ENCODE measurements at regions not wholly inside any gene's neighbourhood (a gene's known extent, or its start where the extent isn't known, plus 50 kb on each side); places are given as distances from the start of the nearest gene placed in this dataset.

- BruUV-seq (replicated peaks) = no TSS peak
- Histone ChIP-seq H3K4me3 (replicated peaks in 1 of 3; ENCODE audit: insufficient read depth in 1 of 3, low read depth in 1 of 3, low read length in 3 of 3) (no peak overlapping the region), H3K9ac (replicated peaks; ENCODE audit: extremely low read depth, insufficient read depth, low read length) (no peak overlapping the region), H2AFZ (ENCODE audit: low read depth, low read length) (no peak overlapping the region), H3K27ac (ENCODE audit: insufficient read depth, low read depth, low read length) (no peak overlapping the region), H3K36me3 (ENCODE audit: control insufficient read depth in 2 of 2, extremely low read depth in 1 of 2, insufficient read depth in 2 of 2, low read length in 2 of 2) (no peaks in the 10 kb centered on the region), H3K4me2 (ENCODE audit: insufficient read depth, low read length) (no peak overlapping the region), H3K4me1 (ENCODE audit: control insufficient read depth, extremely low read depth, insufficient read depth, low read length) (no peaks in the 10 kb centered on the region), H3K9me3 (replicated peaks; ENCODE audit: control insufficient read depth, insufficient read depth, low read length) (peaks cover 2% of the 10 kb centered on the region), H3K27me3 (ENCODE audit: control insufficient read depth in 2 of 2, insufficient read depth in 2 of 2, low read length in 2 of 2) (no peaks in the 10 kb centered on the region), H3K9me1 (replicated peaks; ENCODE audit: control insufficient read depth, extremely low read depth, insufficient read depth, low read length) (no peaks in the 10 kb centered on the region), H4K20me1 (replicated peaks; ENCODE audit: control insufficient read depth, extremely low read depth, insufficient read depth, low read length) (no peaks in the 10 kb centered on the region), H3K79me2 (ENCODE audit: control insufficient read depth, insufficient read depth, low read length) (no peaks in the 10 kb centered on the region)
- no peak for DNase-seq (ENCODE audit: low read depth, low spot score)
- dilution Hi-C loops (cut with MboI; ENCODE audit: extremely low pct_ligation_motif_present, low sequenced_read_pairs) = no loop called here
- TF ChIP-seq FOS (IDR thresholded peaks at IDR 0.05; ENCODE audit: borderline replicate concordance, insufficient read depth, low read length) (no peak), EZH2 (IDR thresholded peaks at IDR 0.05; ENCODE audit: borderline replicate concordance, low read depth, low read length, severe bottlenecking) (no peak), JUN (IDR thresholded peaks at IDR 0.05; ENCODE audit: borderline replicate concordance, insufficient read depth, insufficient read length, low read depth) (no peak), POLR2A (IDR thresholded peaks at IDR 0.05; ENCODE audit: low read depth, low read length) (no peak), MAX (IDR thresholded peaks at IDR 0.05; ENCODE audit: insufficient read depth, insufficient read length) (no peak), GATA2 (IDR thresholded peaks at IDR 0.05; ENCODE audit: insufficient read depth, insufficient read length, low read depth, low read length) (no peak)
- CTCF ChIA-PET = no interaction called here
- no peak for FAIRE-seq
- POLR2A ChIA-PET = no interaction called here
- intact Hi-C loops (cut with micrococcal nuclease) = no loop called here
Measured at GRCh38 chr13:108375034-108375433, 105.5 kb downstream of the TNFSF13B start.

- Histone ChIP-seq H3K27me3 (ENCODE audit: control insufficient read depth in 2 of 2, insufficient read depth in 2 of 2, low read length in 2 of 2) (no peaks in the 10 kb centered on the region), H3K9ac (replicated peaks; ENCODE audit: extremely low read depth, insufficient read depth, low read length) (no peak overlapping the region), H3K27ac (ENCODE audit: insufficient read depth, low read depth, low read length) (no peak overlapping the region), H3K9me3 (replicated peaks; ENCODE audit: control insufficient read depth, insufficient read depth, low read length) (peaks cover 2% of the 10 kb centered on the region), H3K4me1 (ENCODE audit: control insufficient read depth, extremely low read depth, insufficient read depth, low read length) (no peaks in the 10 kb centered on the region), H3K4me3 (replicated peaks in 1 of 3; ENCODE audit: insufficient read depth in 1 of 3, low read depth in 1 of 3, low read length in 3 of 3) (no peak overlapping the region), H3K4me2 (ENCODE audit: insufficient read depth, low read length) (no peak overlapping the region), H3K36me3 (ENCODE audit: control insufficient read depth in 2 of 2, extremely low read depth in 1 of 2, insufficient read depth in 2 of 2, low read length in 2 of 2) (no peaks in the 10 kb centered on the region), H4K20me1 (replicated peaks; ENCODE audit: control insufficient read depth, extremely low read depth, insufficient read depth, low read length) (no peaks in the 10 kb centered on the region), H2AFZ (ENCODE audit: low read depth, low read length) (no peak overlapping the region), H3K9me1 (replicated peaks; ENCODE audit: control insufficient read depth, extremely low read depth, insufficient read depth, low read length) (no peaks in the 10 kb centered on the region), H3K79me2 (ENCODE audit: control insufficient read depth, insufficient read depth, low read length) (no peaks in the 10 kb centered on the region)
- dilution Hi-C loops (cut with MboI; ENCODE audit: extremely low pct_ligation_motif_present, low sequenced_read_pairs) = no loop called here
- BruUV-seq (replicated peaks) = no TSS peak
- intact Hi-C loops (cut with micrococcal nuclease) = no loop called here
- TF ChIP-seq EZH2 (IDR thresholded peaks at IDR 0.05; ENCODE audit: borderline replicate concordance, low read depth, low read length, severe bottlenecking) = no peak
- no peak for TF ChIP-seq CTCF (IDR thresholded peaks at IDR 0.05; ENCODE audit: extremely low read depth in 1 of 2, insufficient read depth in 1 of 2, low read depth in 1 of 2, low read length in 2 of 2)
- DNase-seq (ENCODE audit: low read depth, low spot score) (no peak), FAIRE-seq (no peak)
- POLR2A ChIA-PET = no interaction called here
- CTCF ChIA-PET = no interaction called here
Measured at GRCh38 chr13:108375772-108376171, 106.3 kb downstream of the TNFSF13B start.
